Suprapubic skin (tissue), 4 donors: ENCODE measurements at regions not wholly inside any gene's neighbourhood (a gene's known extent, or its start where the extent isn't known, plus 50 kb on each side); places are given as distances from the start of the nearest gene placed in this dataset.

Source experiments
- DNase-seq, 2 donors: peaks; one replicate each; pipeline ENCODE4 v3.0.0-alpha.2; 2019; ENCODE audit warnings: low spot score in 2 of 2
- H3K27ac ChIP-seq: fragments of 200-600 bp; sonication (generic); one replicate; pipeline ENCODE4 v1.5.1; 2019
- H3K27me3 ChIP-seq: fragments of 200-600 bp; sonication (generic); one replicate; pipeline ENCODE4 v1.5.1; 2019
- H3K36me3 ChIP-seq: fragments of 200-600 bp; sonication (generic); one replicate; pipeline ENCODE4 v1.5.1; 2019
- H3K4me1 ChIP-seq: fragments of 200-600 bp; sonication (generic); one replicate; pipeline ENCODE4 v1.5.1; 2019
- H3K4me3 ChIP-seq: fragments of 200-600 bp; sonication (generic); one replicate; pipeline ENCODE4 v1.5.1; 2019; ENCODE audit warnings: mild to moderate bottlenecking
- H3K9me3 ChIP-seq: fragments of 200-600 bp; sonication (generic); one replicate; pipeline ENCODE4 v1.5.1; 2019
- EP300 ChIP-seq: sonication (generic); formaldehyde crosslinking; IDR thresholded peaks from one replicate; pipeline ENCODE4 v1.6.1; 2017; ENCODE audit warnings: antibody characterized with exemption
- POLR2A ChIP-seq, 2 donors: fragments of 450-650 bp; IDR thresholded peaks; one replicate each; pipeline ENCODE4 v1.6.1; 2017; ENCODE audit warnings: antibody characterized with exemption in 2 of 2, mild to moderate bottlenecking in 2 of 2, moderate library complexity in 2 of 2
- POLR2AphosphoS5 ChIP-seq, 3 donors: sonication (generic); formaldehyde crosslinking; IDR thresholded peaks; one replicate each; pipeline ENCODE4 v1.6.1; 2017; ENCODE audit warnings: antibody characterized with exemption in 3 of 3
- WGBS: methylation state at CpG from one replicate; pipeline ENCODE4 v1.1.5; 2018; 5-methylcytosine and 5-hydroxymethylcytosine counted together
- TF ChIP-seq, protein P1 (sequence below), 2 donors: fragments of 200-600 bp in 1 of 2; fragments of 450-650 bp in 1 of 2; sonication (generic) in 1 of 2; IDR thresholded peaks; one replicate each; pipeline ENCODE4 v1.5.1; 2016 to 2019; ENCODE audit warnings: antibody characterized with exemption in 2 of 2, mild to moderate bottlenecking in 1 of 2, moderate library complexity in 1 of 2

DNA sequence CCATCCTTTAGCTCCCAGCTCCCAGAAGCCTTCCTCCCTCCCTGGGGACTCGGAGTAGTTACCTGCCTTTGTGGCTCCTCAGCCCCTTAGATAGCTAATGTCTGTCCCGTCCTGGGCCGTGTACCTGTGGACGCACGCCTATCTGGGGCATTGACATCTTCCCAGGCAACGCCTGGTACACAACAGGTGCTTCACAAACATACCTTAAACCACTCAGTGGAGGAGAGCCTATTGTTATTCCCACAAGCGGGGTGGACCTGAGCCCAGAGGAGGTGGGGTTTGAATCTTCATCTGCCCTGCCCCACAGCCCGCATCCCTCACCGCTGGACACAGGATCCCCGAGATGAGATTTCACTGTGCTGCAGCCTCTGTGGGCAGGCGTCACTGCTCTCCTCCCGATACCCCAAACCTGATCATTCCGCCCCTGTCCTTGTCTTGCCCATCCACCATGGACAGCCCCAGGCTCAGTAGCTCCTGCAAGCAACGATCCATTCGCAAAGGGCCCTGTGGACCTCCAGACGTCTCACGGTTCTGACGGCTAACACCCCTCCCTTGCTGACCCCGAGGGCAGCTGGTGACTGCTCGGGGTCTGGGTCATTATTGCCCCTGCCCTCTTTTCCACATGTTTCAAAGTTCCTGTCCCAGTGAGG, 73.8 kb upstream of the SHISAL1 start:
- TF ChIP-seq, protein P1, sequence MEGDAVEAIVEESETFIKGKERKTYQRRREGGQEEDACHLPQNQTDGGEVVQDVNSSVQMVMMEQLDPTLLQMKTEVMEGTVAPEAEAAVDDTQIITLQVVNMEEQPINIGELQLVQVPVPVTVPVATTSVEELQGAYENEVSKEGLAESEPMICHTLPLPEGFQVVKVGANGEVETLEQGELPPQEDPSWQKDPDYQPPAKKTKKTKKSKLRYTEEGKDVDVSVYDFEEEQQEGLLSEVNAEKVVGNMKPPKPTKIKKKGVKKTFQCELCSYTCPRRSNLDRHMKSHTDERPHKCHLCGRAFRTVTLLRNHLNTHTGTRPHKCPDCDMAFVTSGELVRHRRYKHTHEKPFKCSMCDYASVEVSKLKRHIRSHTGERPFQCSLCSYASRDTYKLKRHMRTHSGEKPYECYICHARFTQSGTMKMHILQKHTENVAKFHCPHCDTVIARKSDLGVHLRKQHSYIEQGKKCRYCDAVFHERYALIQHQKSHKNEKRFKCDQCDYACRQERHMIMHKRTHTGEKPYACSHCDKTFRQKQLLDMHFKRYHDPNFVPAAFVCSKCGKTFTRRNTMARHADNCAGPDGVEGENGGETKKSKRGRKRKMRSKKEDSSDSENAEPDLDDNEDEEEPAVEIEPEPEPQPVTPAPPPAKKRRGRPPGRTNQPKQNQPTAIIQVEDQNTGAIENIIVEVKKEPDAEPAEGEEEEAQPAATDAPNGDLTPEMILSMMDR (IDR thresholded peaks at IDR 0.05) = no peak
- TF ChIP-seq EP300 = no peak
- no peak for TF ChIP-seq POLR2AphosphoS5 (IDR thresholded peaks at IDR 0.05)
- TF ChIP-seq POLR2A (IDR thresholded peaks at IDR 0.05) = no peak
- H3K27me3 ChIP-seq = peaks cover 57% of the 10 kb centered on the region
- WGBS = 83% methylated on average over 20 of the region's 20 CpGs
- no peak overlapping the region for H3K4me3 ChIP-seq
- DNase-seq = no peak
- H3K9me3 ChIP-seq = no peaks in the 10 kb centered on the region
- H3K4me1 ChIP-seq = no peaks in the 10 kb centered on the region
- no peak overlapping the region for H3K27ac ChIP-seq
- no peaks in the 10 kb centered on the region for H3K36me3 ChIP-seq

DNA sequence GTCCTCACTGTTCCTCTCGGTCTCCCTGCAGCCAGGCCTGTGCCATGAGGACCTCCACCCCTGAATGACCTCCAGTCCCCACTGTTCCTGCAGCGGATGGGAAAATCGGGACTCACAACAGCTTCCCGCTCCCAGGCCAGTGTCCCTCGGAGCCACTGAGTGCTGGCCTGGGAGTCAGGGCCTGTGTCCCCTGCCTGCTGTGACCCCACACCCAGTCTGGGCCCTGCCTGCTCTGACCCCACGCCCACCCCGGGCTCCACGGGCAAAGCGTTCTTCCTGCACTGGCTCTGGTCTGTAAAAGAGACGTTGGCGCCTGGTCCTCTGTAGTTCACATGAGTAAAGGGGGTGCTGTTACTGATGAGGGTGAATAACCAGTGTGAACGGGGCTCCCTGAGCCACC, 73.0 kb upstream of the SHISAL1 start:
- Histone ChIP-seq H3K36me3 (no peaks in the 10 kb centered on the region), H3K4me3 (no peak overlapping the region), H3K4me1 (no peaks in the 10 kb centered on the region), H3K27ac (no peak overlapping the region), H3K27me3 (peaks cover 57% of the 10 kb centered on the region), H3K9me3 (no peaks in the 10 kb centered on the region)
- no peak for TF ChIP-seq POLR2A (IDR thresholded peaks at IDR 0.05)
- TF ChIP-seq, protein P1 (IDR thresholded peaks at IDR 0.05) = no peak
- no peak for TF ChIP-seq EP300
- TF ChIP-seq POLR2AphosphoS5 (IDR thresholded peaks at IDR 0.05) = no peak
- 95% methylated on average over 8 of the region's 12 CpGs for WGBS
- DNase-seq = no peak

DNA sequence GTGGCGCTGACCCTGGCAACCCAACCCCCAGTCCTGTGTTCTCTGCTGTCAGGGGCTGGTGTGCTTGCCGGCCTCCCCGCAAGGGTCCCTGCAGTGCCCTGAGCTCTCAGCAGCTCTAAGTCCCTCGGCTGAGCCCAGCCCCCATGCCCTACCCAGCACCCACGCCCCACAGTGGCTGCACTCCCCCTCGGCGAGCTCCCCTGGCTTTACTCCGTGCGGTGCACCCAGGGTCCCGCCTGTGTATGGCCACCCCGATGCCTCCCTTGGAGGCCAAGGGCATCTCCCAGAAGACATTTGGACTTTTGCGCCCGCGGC, 72.5 kb upstream of the SHISAL1 start:
- no peaks in the 10 kb centered on the region for H3K36me3 ChIP-seq
- WGBS = 88% methylated on average over 10 of the region's 14 CpGs
- DNase-seq = no peak
- H3K9me3 ChIP-seq = no peaks in the 10 kb centered on the region
- H3K27me3 ChIP-seq = peaks cover 57% of the 10 kb centered on the region
- no peak overlapping the region for H3K27ac ChIP-seq
- H3K4me1 ChIP-seq = no peaks in the 10 kb centered on the region
- H3K4me3 ChIP-seq = no peak overlapping the region
- TF ChIP-seq, protein P1 (IDR thresholded peaks at IDR 0.05) = no peak
- no peak for TF ChIP-seq POLR2A (IDR thresholded peaks at IDR 0.05)
- TF ChIP-seq EP300 = no peak
- no peak for TF ChIP-seq POLR2AphosphoS5 (IDR thresholded peaks at IDR 0.05)

GRCh38 chr22:44384563-44385295, 72.0 kb upstream of the SHISAL1 start:
- no peak overlapping the region for H3K27ac ChIP-seq
- 77% methylated on average over 8 of the region's 12 CpGs for WGBS
- TF ChIP-seq, protein P1 (IDR thresholded peaks at IDR 0.05) = no peak
- no peak for TF ChIP-seq EP300
- TF ChIP-seq POLR2A (IDR thresholded peaks at IDR 0.05) = no peak
- TF ChIP-seq POLR2AphosphoS5 (IDR thresholded peaks at IDR 0.05) = no peak
- H3K9me3 ChIP-seq = no peaks in the 10 kb centered on the region
- no peaks in the 10 kb centered on the region for H3K4me1 ChIP-seq
- H3K27me3 ChIP-seq = peaks cover 55% of the 10 kb centered on the region
- no peak overlapping the region for H3K4me3 ChIP-seq
- peak in 1 of 2 donors; percentile 39 for DNase-seq
- H3K36me3 ChIP-seq = no peaks in the 10 kb centered on the region

GRCh38 chr22:44383652-44384562, 71.2 kb upstream of the SHISAL1 start:
- peaks cover 52% of the 10 kb centered on the region for H3K27me3 ChIP-seq
- TF ChIP-seq POLR2A (IDR thresholded peaks at IDR 0.05) = no peak
- TF ChIP-seq, protein P1 (IDR thresholded peaks at IDR 0.05) = no peak
- TF ChIP-seq EP300 = no peak
- no peak for TF ChIP-seq POLR2AphosphoS5 (IDR thresholded peaks at IDR 0.05)
- no peaks in the 10 kb centered on the region for H3K36me3 ChIP-seq
- no peaks in the 10 kb centered on the region for H3K9me3 ChIP-seq
- H3K4me1 ChIP-seq = no peaks in the 10 kb centered on the region
- H3K27ac ChIP-seq = no peak overlapping the region
- H3K4me3 ChIP-seq = no peak overlapping the region
- DNase-seq = peak in 1 of 2 donors; percentile 19
- 85% methylated on average over 13 of the region's 14 CpGs for WGBS
